KG1 (cell line): ENCODE measurements at regions not wholly inside any gene's neighbourhood (a gene's known extent, or its start where the extent isn't known, plus 50 kb on each side); places are given as distances from the start of the nearest gene placed in this dataset.

ENCODE experiments used
- DNase-seq: peaks from one replicate; lab custom pipeline; 2025; lab: John Stamatoyannopoulos, UW

DNA sequence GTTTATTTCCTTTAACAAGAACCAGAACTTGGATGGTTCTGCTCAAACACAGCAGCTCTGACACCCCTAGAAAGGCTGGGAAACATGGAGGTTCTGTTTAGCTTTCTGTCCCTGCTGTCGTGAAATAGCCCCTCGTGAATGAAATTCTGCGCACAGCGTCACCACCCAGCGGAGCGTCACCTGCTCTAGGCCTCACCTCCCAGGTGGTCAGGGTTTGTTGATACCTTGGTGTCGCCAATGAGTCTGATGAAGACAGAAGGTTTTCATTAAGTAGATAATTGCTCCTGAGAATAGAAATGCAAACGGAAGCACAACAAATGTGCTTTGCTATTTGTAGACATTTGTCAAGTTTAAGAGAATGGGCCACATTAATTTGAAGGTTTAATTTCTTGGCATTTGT is 135.1 kb downstream of the EDN3 start:
- DNase-seq: no peak

DNA sequence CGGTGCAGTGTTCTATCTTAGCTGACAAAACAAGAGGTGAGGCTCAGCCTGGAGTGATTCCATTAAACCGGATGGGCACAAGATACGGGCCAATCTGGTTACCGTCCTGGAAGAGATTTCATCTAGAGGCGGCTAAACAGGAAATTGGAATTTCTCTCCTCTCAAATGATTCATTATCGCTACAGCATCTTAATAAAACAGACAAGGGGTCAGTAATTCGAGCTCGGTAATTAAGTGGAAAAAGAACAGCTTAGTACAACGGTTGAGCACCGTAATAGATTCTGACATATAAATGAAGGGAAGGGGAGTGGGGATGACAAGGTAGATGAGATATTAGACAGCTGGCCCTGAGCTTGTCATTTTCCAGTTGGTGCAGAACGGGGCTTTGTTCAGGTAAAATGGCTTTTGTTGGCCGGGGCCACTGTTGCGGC is 137.2 kb downstream of the EDN3 start:
- DNase-seq: no peak

DNA sequence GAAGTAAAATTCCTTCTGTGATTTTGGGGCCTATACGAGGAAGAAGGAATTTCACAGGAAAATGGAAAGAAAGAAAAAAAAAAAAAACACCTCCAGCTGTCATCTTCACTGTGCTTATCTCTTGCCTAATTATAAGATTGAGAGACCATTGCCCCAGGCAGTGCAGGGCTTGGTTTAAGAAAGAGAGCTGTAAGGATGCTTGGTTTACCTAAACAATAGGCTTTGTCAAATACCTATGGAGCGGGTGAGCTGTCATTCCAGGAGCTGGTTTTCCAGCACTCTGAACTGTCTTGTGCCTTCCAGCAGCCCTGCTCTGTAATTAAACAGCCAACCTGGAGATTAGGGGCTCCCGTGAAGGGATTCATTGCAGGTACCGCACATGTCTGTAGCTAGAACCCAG is 137.8 kb downstream of the EDN3 start:
- DNase-seq: no peak

DNA sequence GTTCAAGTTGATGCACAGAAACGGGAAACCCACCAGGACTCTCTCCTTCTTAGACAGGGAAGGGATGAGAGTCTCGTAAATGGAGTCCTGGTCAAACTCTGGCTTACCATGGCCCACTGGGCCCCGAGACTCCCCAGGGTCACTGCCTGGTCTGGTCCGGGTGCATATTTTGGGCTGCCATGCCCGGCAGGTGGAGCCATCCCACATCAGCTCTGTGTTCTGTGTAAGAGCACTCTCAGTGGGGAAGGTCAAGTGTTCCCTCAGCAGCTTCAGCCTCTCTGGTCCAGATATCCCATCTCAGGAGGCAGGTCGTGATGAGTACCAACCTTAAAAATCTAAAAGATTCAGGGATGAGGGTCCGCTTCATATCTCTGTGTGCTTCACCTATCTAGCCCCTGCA is 138.8 kb downstream of the EDN3 start:
- no peak for DNase-seq

DNA sequence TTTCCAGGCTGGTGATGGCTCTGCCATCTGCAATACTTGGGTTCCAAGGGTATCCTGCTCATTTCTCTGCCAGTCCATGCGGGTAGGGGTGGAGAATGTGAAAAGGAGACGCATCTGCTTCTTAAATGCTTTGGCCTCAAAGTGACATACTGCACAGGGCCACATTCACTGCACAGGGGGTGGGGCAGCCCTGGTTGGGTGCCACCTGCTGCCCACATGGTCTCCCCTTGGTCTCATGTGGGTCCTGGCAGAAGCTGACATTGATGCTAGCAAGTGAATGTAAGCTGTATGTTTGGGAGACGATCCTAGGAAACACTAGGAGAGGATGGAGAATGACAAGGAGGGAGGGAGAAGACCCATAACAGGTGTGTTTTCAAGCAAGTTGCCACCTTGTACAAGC is 140.9 kb downstream of the EDN3 start:
- no peak for DNase-seq

DNA sequence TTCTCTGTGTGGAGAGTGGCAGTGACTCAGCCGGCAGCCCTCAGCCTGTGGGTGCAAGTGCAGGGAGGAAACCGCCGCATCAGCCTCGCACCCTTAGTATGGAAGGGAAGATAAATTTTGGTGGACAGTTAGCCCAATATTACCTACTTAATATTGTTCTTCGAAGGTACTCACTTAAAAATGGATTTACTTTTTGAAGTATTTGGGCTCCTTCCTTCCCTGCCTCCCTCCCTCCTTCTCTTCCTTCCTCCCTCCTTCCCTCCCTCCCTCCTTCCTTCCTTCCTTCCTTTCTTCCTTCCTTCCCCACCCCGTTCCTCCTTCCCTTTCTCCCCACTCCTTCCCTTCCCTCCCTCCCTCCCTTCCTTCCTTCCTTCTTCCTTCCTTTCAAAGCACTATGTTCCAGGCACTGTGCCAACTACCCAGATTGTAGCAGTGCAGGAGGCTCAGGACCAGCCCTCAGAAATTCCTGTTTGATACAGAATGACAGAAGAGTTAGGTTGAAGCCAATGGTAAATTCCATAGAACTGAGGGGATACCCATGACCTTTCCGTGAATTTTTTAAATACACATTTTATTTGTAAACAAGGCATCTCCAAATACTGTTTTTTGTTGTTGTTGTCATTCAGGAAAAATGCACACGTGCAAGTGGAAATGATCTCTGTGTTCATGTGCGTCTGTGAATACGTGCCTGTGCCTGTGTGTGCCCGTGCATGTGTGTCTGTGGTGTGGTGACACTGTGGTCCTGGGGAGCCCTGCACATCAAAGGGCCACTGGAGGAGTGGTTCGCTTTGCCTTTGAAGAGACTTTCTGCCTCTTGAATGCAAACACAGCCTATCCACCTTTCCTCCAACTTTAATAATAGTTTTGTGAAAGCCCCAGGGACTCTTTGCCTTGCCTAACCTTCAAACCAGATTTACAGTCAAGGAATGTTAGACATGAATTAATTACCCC is 141.7 kb downstream of the EDN3 start:
- DNase-seq: no peak

DNA sequence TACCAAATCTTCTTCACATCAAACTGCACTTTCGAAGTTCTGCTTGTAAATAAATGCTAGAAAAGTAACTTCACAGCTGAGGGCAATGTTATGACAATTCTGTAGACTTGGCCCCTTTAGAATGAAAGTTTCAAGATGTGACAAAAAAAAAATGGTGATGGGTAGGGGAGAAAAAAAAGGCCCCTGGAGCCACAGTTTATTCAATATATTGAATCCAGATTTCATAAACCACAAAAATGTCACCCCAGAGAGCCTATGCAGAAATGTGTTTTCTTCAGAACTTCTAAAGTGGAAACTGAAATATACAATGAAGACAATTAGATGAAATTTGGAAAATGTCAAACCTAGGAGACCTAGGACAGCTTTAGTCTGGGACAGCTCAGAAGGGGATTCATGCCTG is 143.1 kb downstream of the EDN3 start:
- no peak for DNase-seq

DNA sequence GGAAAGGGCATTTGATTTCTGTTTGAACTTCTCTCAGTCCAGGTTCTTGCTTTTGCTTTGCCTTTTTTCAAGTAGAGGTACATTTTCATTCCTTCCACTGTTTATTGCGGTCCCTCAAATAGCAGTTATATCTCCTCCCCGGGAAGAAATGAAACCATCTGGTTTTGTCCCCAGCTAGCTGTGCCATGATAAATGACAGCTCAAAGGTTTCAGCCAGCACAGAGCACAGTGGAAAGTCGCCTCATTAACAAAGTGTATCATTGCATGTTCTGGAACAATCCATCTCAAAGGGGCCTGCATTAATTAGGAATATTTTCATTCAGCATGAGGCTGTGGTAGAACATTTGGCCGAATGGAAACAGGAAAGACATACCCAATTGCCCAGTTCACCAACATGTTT is 146.0 kb downstream of the EDN3 start:
- no peak for DNase-seq

DNA sequence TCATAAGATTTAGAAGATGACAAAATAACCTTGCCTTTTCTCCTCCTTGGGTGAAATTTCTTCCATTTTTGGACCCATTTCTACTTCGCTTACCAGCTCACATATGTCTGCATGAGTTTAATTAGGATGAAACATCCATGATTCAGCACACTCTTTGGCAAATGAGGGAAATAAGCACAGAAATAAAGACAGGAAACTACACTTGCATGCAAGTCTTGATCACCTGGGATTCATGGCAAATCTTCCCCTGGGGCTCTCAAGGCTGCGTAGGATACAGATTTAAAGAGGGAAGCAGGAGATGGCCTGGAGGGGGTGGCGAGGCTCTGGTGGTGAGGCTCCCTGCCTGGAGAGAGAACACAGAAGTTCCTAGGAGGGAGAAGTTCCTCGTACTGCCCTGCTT is 147.8 kb downstream of the EDN3 start:
- DNase-seq: no peak

DNA sequence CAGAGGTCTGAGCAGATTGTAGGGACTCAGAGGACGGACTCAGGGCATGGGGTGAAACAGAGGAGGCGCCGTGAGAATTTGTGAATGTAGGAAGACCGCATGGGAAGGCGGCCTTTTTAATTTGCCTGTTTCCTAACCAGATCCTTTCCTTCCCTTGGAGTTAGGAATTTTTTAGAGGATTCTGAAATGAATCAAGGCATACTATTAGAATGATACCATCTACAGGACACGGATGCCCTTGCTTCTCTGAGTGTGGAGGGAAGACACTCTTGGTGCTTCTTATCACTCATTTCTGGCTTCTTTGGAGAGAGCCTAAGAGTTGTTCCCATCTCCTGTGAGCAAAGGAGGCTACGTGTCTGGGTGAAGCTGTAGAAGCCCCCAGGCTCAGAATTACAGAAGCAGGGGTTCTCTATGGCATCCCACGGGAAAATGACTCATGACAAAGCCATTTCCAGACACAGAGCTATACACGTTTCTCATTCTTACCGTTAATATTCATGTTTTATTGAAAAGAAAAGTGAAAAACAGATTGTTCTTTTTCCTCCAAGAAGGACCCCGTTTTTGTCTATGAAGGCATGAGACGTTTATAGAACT is 148.5 kb downstream of the EDN3 start:
- no peak for DNase-seq

DNA sequence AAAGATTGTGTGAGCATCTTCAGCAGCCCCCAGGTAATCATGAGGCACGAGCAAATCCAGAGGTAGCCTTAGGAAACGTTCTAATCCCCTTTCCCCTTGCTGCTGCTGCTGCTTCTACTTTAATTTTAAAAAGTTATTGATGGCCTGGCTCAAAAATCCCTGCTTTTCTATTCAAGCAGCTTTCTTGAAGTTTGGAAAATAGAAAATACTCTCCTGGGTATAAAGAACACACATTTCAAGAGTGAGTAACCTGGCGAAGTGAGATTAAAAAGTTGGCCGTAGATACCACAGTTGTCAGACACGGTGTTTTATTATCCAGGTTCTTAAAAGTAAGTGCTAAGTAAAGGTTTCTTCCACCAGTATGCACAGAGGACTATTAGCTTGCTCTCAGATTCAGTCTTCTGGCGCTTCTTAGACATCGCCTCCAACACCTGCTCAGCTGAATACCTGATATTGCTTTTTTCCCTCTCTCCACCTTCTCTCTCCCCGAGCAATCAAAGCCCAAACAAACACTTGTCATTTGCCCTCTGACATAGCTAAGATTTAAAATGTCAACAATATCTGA is 150.7 kb downstream of the EDN3 start:
- DNase-seq: no peak

DNA sequence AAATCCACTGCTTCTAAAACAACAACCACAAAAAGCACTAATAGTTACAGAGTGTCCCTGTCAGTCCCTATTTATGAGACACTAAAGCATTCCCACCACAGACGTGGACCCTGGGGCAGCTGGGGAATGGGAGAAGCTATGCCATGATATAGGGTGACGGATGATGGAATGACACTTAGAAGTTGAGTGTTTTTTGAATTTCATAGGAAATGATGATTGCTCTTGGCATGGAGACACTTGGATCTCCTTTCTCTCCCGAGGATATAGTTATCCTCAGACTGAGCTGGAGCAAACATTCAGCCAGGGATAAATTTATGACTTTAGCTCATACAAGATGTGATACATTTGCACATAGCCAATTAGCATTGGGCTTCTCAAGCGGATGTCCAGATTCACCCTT is 151.2 kb downstream of the EDN3 start:
- DNase-seq: no peak

DNA sequence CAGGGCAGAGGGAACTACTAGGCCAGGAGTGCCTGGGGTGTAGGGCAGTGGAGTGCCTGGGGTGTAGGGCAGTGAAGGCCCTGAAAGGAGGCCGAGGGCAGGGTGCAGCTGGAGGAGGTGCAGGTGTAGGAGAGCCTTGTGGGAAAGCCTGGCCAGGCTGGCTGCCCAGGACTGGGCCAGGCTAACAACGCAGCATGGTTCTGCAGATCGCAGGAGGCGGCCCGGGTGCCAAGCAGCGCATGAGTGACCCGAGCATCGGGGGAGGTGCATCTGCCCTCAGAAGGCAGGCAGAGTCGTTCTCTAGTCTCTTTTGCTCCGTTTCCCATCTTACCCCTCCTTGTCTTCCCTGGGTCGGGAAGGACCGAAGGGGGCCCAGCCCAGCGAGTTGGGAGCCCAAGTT is 151.5 kb upstream of the PHACTR3 start:
- DNase-seq: no peak

DNA sequence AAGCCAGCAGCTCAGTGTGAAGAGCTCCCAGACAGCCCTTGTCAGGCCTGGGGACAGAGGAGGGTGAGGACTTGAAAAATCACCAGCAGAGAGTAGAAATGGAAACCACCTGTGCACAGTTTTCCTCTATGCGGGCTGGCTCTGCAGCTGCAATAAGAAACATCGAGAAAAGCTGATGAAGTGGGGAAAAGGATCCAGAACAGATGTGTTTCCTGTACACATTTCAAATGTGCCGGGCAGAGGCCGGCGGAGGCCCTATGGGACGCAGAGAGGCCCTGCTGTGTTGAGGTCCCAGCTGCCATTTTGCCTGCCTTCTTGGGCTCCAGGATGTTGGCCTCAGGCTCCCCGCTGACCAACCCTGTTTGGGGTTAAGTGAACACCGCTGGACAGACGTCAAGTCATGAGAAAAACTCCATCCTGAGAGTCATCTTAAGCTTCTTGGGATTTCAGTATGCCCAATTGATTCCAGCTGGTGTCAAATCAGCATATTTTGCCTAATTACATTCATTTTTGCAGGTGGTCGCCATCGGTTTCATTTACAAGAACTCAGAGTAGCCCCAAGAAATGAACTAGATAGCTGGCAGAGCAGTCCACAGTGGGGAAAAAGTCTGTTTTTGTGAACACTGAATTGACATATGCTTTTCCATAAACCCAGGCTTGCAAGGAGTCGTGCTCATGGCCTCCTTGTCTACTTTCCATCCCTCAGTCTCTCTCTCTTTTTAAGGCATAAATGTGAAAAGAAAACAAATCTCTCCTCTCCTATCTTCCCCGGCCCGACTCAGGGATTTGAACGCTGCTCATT is 150.4 kb upstream of the PHACTR3 start:
- no peak for DNase-seq

DNA sequence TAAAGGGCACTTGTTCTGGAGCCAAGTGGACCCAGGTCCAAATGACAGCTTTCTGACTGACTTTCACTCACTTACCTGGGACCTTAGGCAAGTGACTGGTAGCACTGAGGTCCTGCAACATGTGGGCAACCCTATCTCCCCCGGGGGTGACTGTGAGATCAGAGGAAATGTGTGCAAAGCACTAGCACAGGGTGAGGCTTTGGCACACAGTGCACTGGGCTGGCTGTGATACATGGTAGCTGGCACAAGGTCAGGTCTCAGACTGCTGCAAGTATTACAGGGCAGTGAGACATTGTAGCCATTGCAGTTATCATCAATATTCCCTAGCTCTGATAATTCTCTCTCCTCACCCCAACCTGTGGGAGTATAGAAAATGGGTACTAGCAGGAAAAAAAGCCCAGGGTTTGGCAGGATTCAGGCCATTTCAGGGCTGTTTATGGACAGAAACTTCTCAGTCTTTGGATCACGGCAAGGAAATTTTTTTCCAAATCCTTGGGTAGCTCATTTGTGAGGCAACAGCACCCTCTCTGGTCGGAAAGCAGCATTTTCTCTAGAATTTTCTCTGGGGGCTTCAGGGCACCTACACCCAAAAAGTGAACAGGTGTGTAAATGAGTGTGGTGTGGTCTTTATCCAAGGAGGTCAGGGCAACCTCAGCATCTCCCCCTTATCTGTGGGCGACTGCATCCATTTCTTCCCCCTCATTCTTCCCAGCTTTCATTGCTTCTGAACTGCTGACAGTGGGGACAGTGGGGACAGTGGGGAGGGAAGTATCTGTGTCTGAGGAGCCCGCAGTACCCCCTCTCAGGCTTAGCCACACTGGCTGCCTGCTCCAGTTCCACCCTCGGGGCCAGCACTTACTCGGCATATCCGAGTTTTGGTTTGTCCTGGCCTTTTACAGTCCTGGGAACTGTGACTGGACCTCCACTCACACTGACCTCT is 148.7 kb upstream of the PHACTR3 start:
- no peak for DNase-seq

DNA sequence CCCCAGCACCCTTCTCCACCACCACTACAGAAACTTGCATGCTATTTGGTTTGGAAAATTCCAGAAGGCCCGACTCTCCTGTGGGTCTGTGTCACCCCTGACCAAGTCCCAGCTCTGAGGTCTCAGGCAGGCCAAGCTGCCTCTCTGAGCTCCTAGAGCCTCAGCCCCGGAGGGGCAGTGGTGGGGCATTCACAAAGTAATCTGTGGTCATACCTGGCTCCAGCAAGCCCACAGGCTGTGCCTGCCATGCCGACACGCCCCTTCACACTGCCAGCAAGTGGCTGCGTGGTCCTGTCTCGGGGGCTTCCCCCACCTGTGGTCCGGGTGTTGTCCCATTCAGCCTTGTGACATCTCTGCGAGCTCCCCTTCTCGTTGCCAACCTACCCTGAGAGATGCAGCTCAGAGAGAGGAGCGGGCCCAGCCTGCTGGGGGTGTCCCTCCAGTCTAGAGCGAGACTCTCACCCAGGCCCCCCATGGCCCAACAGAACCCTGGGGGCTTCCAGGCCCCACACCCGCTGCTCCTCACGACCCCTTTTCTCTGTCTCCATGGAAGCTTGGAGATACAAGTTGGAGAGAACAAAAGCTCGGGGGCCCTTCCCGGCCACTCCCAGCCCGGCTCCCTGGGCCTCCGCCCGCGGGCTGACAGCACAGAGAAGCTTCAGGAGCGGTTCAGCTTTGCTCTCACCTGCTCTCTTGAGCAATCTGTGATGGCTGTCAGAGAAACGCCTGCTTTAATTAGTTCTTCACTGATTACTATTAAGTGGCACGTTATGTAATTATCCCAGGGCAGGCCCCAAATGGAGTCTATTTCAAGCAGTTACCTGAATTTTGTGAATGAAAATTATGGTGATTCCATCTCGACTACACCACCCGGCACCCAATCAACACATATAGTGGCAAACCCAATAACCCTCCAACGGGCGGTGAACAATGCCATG is 147.7 kb upstream of the PHACTR3 start:
- no peak for DNase-seq

DNA sequence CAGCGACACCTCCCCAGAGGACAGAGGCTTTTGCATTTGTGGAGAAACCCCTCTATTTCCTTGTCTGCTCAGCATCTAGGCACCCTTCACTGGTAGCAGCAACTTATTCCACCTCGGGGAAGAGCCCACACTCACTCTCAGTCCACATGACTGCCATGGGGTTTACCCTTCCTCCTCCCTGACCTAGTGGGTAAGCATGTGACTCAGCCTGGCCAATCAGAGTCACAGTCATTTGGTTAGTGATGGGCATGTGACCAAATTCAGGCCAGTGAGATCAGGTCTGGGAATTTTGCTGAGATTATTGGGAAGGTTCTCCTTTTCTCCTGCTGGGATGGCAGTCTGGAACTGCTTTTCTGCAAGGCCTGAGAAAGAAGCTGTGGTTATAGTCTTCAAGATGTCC is 145.7 kb upstream of the PHACTR3 start:
- DNase-seq: no peak

DNA sequence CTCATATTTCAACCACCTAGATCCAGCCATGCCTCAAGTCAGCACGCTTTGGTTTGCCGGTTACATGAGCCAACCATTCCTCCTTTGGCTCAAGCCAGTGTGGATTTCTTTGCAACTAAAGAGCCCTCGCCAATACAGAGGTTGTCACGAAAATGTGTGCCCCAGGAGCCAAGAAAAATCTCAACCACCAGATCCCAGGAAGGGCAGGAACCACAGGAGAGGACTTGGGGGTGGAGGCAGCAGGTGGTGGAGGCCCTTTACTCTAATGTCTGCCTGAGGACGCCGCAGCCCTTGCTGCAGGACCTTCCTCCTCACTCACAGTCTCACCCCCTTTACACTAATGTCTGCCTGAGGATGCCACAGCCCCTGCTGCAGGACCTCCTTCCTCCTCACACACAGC is 144.8 kb upstream of the PHACTR3 start:
- DNase-seq: no peak

DNA sequence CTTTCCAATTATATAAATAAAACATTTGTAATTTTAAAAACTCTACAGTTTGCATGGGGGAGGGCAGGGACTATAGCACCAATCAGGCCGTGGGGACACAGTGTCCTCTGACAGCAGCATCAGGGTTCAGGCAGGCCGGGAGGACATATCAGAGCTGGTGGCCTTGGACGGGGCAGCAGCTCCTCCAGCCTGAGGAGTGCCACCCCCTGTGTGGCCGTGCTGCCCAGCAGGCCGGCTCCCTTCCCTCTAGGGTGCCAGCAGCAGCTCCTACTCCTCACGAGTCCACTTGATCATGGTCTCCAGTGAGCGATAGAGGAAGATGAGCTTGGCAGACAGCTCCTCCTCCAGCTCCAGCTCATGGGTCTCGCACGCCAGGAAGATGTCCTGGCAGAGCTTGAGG is 144.0 kb upstream of the PHACTR3 start:
- no peak for DNase-seq

DNA sequence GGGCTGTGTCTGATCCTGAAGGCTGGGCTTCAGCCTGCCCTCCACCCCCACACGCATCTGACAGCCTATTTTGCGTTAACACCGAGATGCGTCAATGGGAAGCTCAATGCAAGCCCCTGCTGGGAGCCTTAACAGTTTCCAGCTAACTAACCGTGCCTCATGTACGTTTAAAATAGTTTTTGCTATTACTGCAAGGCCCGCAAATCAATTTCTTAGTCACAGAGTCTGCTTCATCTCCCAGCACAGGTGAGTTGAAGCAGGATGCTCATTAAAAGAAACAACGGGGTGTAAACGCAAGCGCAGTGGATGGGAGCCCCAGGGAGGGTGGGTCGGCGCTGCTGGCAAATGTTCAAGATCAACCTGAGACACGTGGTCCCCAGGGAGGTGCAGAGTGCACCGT is 142.8 kb upstream of the PHACTR3 start:
- DNase-seq: no peak
